GM19324 (cell line): ENCODE measurements at regions not wholly inside any gene's neighbourhood (a gene's known extent, or its start where the extent isn't known, plus 50 kb on each side); places are given as distances from the start of the nearest gene placed in this dataset.

Experiments
- ATAC-seq: cut with Tn5 transposase; IDR thresholded peaks from one replicate; pipeline ENCODE4 v1.9.1; 2021; ENCODE audit warnings: mild to moderate bottlenecking, moderate library complexity; ENCODE audit not compliant: unreplicated experiment, low FRiP score

GRCh38 chr21:23223882-23224281 lies 2225.7 kb downstream of the NCAM2 start:
- ATAC-seq: no peak

GRCh38 chr21:23218667-23219066 lies 2220.5 kb downstream of the NCAM2 start:
- ATAC-seq: no peak

DNA sequence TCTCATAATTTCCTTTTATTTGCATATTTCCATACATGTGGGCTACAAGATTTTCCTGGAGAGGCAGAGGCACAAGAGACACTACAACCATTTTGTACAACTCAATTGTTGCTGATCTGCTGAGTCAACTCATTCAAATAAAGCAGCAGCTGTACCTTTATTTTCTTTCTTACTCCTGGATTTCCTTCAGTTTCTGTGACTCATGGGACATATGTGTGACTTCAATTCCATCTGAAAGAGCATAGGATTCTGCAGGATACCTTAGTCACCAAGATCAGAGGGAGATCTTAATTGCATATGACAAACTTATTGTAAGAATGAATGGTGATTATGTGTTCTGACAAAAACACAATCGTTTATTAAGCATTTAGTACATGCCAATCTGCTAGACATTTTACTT lies 2219.4 kb downstream of the NCAM2 start:
- no peak for ATAC-seq

- ATAC-seq: no peak
Measured at GRCh38 chr21:23215261-23215660, 2217.1 kb downstream of the NCAM2 start.
